SKM-1 (cell line): ENCODE measurements at regions not wholly inside any gene's neighbourhood (a gene's known extent, or its start where the extent isn't known, plus 50 kb on each side); places are given as distances from the start of the nearest gene placed in this dataset.

Experiments used
- DNase-seq: peaks from one replicate; lab custom pipeline; 2025; ENCODE audit not compliant: unreplicated experiment; lab: John Stamatoyannopoulos, UW

DNA sequence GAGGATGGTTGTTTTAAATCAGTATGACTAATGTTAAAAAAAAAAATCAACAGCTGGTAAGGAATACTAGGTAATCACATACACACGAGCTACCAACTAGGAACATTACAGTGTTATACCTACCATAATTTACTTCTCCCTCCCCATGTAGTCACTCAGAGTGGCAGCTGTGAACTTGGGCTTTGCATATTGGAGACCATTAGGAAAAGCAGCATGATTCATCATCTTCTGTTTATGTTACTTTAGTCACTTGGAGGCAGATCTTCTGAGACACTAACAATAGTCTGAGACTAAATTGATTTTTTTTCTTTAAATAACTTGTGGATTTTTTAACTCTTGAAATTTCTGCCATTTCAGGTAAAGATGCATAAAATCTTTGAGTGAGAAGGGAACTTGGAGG lies 141.5 kb upstream of the NR4A3 start:
- no peak for DNase-seq

DNA sequence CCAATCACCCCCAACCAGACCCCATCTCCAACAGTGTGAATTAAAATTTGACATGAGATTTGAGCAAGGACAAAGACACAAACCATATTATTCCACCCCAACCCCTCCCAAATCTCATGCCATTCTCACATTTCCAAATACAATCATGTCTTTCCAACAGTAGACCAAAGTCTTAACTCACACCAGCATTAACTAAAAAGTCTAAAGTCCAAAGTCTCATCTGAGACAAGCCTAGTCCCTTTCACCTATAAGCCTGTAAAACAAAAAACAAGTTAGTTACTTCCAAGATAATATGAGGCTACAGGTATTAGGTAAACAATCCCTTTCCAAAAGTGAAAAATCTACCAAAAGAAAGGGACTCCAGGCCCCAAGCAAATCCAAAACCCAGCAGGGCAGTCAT lies 140.6 kb upstream of the NR4A3 start:
- DNase-seq = no peak

DNA sequence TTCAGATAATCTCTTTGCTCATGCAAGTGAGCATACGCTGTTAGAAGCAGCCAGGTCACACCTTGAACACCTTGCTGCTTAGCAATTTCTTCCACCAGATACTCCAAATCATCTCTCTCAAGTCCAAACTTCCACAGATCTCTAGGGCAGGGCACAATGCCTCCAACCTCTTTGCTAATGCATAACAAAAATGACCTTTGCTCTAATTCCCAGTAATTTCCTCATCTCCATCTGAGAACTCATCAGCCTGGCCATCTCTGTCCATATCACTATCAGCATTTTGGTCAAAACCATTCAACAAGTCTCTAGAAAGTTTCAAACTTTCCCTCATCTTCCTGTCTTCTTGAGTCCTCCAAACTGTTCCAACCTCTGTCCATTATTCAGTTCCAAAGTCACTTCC lies 139.3 kb upstream of the NR4A3 start:
- no peak for DNase-seq

DNA sequence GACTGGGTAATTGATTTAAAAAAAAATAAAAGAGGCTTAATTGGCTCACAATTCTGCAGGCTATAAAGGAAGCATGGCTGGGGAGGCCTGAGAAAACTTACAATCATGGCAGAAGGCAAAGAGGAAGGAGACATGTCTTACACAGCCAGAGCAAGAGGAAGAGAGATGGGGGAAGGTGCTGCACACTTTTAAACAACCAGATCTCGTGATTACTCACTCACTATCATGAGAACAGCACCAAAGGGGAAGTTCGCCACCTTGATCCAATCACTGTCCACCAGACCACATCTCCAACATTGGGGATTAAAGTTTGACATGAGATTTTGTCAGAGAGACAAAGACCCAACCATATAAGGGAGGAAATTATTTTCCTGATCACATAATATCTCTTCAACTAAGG lies 138.8 kb upstream of the NR4A3 start:
- DNase-seq = no peak

DNA sequence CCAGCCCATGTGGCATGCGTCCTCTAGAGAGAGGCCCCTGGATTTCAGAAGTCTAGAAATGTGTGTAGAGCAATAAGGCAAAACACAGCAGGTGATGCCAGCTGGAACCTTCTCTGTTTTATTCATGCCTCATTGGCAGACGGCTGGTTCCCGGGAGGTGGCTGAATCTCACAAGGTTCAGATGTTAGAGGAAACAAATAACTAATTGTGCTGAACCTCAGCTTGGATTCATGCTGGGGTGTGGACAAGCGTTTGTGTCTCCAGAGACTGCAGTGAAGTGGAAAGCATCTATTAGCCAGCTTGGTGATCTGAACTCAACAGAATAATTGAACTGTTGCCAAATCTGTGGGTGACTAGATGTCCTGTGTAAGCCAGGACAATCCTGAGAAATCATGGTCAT lies 131.1 kb upstream of the NR4A3 start:
- DNase-seq = no peak

DNA sequence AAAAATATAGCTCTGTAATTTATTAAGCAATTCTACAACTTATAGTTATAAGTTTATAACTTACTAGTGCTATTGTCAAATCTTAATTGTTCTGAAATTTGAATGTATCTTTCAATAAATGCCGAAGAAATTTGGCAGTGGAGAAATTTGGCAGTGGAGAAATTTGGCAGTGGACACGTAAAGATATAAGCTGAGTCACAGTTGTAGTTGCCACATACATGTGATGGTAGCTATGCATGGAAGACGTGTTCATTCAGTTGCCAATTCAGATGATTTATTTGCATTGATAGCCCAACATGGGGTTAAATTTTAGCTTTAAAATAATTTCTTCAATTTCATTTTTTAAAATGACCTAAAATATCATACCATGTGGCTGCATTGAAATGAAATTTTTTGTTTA lies 127.8 kb upstream of the NR4A3 start:
- DNase-seq = no peak

DNA sequence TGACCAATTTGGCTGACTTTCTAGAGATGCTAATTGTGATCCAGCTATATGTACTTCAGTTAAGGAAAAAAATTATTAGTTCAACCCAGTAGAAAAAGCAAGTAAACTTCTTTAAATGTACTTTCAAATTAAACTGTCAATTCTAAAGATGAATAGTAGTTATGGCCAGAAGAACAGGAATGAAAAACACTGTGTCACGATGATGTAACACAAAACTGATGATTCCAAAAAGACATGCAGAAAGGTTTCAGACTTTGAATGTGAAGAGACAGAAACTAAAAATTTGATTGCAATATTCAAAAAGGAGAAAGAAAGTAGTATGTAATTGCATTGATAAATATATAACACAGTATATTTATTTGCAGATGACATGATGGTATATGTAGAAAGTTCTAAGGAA lies 127.3 kb upstream of the NR4A3 start:
- no peak for DNase-seq

DNA sequence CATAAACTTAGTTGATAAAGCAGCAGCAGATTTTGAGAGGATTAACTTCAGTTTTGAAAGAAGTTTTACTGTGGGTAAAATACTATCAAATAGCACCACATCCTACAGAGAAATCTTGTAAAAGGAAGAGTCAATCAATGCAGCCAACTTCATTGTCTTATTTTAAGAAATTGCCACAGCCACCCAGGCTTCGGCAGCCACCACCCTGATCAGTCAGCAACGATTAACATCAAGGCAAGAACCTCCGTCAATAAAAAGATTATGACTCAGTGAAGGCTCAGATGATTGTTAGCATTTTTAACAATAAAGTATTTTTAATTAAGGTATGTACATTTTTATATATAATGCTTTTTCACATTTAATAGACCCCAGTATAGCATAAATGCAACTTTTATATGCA lies 122.3 kb upstream of the NR4A3 start:
- DNase-seq = no peak

DNA sequence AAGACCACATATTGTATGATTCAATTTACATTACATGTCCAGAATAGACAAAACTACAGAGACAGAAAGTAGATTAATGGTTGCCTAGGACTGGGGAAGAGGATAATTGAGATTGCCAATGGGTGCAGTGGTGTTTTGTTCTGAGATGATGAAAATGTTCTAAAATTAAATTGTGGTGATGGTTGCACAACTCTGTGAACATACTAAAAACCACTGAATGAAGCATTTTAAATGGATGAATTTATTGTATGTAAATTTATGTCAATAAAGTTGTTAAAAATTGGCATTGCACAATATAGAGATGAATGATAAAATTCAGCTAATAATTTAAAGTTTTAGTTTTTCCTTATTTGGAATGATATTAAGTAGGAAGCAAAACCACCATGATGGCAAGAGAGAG lies 109.5 kb upstream of the NR4A3 start:
- no peak for DNase-seq

DNA sequence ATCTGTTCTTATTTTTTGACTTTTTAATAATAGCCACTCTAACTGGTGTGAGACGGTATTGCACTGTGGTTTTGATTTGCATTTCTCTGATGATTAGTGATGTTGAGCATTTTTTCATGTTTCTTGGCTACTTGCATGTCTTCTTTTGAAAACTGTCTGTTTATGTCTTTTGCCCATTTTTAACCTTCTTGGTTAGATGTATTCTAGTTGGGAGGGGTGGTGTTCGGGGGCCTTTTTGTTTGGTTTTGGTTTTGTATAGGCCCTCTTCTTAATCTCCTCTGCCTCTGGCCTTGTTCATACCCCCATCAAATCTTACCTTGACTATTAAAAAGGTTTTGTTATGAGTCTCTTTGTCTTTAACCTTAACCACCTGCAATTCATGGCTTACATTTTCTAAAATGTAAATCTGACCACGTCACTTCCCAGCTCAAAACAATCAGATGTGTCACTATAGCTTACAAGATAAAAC lies 107.8 kb upstream of the NR4A3 start:
- no peak for DNase-seq

DNA sequence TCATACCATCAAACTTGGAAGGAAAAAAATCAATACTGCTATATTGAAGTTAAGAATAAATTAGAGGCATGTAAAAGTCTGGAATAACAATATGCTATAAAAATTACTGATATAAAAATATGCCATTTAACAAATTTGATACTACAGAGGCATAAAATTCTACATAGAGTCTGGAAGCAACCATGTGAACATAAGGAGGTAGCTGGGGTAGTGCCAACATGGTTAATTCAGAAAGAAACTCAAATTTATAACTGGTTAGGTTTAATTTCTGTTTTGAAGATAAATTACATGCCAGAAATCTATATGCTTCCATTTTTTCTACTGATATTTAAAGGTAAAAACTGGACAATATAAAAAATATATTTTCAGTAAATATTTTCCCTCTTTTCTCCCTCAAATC lies 103.1 kb upstream of the NR4A3 start:
- DNase-seq = no peak

DNA sequence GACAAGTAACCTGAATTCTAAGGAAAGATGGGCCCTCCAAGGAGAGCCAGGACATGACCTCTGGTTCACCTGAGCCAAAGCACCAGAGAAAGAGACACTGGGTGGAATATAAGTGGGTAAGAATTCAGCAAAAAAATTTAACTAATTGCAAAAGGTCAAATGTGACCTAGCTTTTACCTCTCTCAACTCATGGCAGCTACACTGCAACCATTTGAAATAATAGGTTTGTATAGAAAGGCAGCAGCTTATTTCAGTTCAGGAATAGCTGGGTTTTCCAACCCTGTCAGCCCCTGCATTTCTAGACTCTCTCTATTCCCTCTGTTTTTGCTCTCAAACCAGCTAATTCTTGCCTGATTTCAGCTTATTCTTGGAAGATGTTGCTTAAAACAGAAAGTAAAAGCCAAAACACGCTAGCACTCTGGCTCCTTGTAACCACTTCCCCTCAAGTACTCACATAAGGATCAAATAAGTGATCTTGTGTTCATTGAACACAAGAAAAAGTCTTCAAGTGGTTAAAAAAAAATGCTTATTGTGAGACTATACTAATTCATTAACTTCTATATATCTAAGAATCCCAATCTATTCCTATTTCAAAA lies 101.1 kb upstream of the NR4A3 start:
- no peak for DNase-seq

DNA sequence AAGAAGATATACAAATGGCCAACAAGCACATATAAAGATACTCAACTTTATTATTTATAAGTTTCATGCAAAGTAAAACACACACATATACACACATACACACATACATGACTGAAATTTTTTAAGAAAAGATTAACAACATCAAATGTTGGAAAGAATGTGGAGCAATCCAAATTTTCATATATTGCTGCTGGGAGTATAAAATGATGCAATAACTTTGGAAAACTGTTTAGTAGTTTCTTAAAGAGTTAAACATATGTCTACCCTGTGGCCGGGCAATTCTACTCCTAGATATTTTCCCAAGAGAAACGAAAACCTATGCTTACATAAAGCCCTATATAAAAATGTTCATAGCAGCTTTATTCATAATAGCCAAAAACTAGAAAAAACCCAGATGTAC lies 99.8 kb upstream of the NR4A3 start:
- no peak for DNase-seq

DNA sequence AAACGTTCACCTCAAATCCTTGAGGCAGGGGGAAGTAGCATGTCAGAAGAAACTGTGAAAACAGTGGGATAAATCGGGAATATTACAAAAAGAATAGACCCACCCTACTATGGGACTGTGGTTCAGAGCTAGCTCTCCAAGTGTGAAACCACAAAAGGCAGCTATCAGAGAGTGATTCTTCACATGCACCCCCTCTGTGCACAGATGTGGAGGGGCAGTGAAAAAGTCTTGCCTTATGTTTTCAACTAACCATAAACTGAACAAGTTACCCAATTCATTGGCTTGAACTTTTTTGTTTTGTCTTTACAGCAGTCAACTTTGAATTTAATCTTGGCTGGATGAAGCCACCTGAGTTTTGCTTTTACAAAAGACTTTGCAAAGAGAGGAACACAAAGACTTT lies 98.8 kb upstream of the NR4A3 start:
- no peak for DNase-seq

DNA sequence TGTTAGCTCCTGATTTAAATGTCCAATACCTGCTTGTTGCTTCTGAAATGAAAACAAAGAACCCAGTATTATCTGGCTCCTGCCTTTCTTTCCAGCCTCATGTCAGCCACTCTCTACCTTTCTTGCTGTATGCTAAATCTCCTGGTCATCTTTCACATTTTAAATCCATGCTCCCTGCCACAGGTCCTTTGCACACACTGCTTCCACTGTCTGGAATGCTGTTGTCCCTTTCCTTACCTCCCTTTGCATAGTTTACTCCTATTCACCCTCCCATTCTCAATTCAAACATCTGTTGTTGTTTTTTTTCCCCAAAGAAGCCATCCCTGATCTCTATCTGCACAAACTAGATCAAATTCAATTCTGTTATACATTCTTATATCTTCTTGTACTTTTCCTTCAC lies 97.0 kb upstream of the NR4A3 start:
- DNase-seq = no peak

DNA sequence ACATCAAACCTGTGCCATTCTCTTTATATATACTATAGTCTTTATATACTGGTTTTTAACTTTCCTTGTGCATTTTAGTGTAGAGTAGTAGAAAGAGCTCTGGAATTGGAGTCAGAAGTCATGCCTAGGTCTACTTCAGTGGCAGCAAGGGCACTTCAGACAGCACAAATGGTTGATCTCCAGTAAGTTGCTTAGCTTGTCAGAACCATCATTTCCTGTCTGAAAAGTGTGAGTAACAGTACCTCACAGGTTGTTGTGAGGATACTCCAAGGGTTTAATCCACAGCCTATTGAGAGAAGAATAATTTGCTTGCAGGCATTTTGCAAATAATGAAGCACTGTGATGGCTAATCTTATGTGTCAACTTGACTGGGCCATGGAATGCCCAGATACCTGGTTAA lies 95.8 kb upstream of the NR4A3 start:
- no peak for DNase-seq

DNA sequence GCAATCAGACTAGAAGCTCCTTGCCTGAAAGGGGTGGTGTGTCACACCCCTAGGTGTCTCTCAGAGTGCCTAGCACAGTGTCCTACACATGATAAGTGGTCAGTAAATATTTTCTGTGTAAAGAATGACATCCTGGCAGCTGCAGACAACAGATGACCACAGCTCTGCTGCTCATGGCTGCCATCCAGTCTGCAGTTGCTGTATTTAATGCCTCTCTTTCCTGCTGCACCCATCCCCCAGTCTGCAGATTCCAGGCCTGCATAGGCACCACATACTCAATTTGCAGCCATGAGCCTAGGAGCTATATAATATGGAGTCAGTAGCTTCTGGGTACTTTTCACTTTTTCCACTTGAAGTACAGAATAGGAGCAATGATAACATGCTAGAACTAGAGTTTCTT lies 94.9 kb upstream of the NR4A3 start:
- DNase-seq = no peak

DNA sequence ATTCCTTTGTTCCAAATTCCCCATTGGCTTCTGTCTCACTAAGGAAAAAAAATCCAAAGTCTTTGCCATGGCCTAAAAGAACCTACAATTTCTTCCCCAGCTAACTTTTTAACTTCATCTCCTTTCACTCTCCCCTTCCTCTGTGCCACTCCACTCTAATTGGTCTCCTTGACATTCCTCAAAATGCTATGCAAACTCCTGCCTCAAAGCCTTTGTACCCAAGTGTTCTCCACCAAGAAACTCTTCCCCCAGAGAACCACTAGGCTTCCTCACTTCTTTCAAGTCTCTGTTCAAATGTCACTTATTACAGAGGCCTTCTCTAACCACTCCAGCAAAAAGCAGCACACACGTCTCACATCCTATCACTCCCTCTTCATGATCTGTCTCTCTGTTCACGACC lies 91.6 kb upstream of the NR4A3 start:
- DNase-seq = no peak

DNA sequence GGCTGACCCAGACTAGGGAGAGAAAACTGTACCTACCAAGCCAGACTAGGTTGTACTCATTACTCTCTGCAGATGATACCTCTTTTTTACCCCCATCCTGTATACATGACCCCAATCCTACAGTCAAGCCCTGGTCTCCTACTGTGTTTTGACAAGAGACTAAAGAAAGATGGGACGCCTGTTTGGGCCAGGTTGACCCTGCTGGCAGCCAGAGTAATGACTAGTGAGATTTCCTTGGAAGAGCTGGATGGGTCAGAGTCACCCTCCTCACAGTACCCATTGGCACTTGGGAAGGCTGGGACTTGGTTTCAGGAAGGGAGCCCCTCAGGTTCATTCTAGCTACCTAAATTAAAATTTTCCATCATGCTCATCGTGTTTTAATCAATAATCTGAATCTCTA lies 89.7 kb upstream of the NR4A3 start:
- DNase-seq = no peak

DNA sequence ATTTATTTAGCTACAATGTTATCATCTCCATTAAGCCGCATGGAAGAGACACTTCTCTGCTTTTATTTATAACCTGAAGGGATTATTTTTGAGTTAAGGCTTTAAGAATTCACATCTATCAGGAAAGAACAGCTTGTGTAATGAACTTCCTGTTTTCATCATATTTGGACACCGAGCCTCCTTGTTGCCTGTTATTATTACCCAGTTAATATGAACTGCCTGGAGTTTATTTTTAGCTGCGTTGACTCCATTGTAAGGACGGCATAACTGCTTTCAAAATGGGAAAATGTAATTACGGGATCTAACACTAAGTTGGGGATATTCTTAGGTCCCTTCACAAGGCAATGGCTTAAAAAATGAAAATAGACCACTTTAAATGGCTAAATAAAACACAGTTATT lies 89.0 kb upstream of the NR4A3 start:
- DNase-seq = no peak

DNA sequence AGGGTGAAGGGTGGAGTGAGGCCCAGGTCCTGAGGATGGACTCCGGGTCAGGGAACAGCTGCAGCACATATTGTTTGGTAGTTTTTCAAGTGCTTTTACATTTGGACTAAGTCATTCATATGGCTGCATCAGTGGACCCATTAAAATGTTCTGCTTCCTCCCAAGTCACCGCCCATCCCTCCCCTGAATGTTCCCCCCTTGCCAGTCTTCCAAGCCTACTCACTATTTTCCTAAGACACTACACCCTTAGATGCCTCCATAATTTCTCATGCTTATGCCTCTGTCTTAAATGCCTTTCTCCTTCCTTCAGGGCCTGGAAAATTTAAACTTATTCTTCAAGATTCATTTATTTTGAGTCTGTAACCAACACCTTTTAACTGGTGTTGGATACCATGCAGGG lies 86.6 kb upstream of the NR4A3 start:
- DNase-seq = no peak

DNA sequence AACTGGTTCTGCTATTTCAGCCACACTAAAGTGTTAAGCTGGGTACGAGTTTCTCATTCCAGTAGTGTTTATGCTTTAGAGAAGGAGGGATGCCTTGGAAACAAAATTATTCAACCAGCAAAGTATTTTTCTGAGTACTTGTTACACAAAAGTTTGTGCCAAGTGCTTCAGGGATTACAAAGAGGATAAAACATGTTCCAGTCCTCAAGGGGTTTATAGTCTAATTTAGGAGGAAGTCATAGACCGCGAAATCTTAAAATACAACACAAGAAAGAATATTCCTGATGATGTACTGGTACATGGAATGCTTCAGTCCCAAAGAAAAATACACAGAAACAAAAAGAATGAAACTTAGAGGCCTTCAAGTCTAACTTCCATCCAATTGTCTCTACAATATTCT lies 85.4 kb upstream of the NR4A3 start:
- DNase-seq = no peak

DNA sequence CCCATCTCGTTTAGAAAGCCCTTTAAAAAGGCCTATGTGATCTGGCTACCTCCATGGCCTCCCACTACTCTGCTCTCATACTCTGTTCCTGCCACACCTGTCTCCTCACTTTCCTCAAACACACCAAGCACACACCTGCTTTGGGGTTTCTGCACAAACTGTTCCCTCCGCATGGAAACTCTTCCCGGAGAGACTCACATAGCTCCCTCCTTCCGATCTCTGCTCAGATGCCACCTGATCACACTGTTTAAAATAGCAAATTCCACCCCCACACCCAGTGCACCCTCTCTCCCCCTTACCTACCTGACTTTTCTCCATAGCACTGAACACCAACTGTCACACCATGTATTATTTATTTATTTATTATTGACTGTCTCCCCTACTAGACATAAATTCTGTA lies 84.0 kb upstream of the NR4A3 start:
- DNase-seq = no peak

DNA sequence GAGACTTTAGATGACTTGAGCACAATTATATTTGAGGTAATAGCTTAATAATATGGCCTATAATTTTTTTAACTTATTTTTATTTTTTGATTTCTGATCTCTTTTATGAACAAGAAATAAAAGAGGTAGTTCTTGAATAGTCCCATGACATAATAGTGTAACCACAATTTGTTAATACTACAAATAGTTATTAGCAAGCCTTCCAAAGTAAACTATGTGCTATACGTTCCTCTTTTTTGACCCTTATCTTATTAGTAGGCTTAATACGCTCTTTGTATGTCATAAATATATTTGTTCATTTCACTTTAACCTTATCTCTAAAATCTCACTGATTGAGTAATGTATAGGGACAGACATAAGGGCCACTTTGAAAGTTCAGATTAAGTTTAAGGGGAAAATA lies 78.7 kb upstream of the NR4A3 start:
- DNase-seq = no peak
